ENCODE measurements at regions not wholly inside any gene's neighbourhood (a gene's known extent, or its start where the extent isn't known, plus 50 kb on each side); places are given as distances from the start of the nearest gene placed in this dataset.

DNA sequence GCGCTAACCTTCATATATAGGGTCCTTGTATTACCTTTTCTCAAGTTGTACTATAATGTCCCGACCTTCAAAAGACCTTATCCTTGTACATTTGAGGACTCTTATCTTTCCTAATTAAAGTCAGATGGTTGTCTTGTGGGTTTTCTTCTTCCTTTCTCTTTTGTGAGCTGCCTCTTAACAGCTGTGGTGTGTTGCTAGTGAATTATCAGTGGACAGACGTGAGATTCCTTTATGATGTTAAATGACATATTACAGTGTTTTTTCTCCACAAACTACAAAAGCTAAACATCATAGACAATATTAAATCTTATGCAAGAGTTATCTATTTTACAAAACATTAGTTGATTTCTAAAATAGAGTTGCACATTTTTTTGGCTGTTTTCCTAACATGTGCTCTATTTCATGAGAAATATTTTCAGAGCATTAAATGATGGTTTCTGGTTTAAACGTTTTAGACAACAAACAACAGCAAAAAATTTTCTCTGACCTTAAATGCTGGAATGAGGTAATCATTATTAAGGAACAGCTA, 272.2 kb upstream of the NPVF start:
- H3K27ac Mint-ChIP-seq (ENCODE audit: unreplicated experiment) = no peak overlapping the region
- TF ChIP-seq EZH2 (IDR thresholded peaks at IDR 0.05; ENCODE audit: insufficient read depth, low read length) = no peak
- TF ChIP-seq, protein P1, sequence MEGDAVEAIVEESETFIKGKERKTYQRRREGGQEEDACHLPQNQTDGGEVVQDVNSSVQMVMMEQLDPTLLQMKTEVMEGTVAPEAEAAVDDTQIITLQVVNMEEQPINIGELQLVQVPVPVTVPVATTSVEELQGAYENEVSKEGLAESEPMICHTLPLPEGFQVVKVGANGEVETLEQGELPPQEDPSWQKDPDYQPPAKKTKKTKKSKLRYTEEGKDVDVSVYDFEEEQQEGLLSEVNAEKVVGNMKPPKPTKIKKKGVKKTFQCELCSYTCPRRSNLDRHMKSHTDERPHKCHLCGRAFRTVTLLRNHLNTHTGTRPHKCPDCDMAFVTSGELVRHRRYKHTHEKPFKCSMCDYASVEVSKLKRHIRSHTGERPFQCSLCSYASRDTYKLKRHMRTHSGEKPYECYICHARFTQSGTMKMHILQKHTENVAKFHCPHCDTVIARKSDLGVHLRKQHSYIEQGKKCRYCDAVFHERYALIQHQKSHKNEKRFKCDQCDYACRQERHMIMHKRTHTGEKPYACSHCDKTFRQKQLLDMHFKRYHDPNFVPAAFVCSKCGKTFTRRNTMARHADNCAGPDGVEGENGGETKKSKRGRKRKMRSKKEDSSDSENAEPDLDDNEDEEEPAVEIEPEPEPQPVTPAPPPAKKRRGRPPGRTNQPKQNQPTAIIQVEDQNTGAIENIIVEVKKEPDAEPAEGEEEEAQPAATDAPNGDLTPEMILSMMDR (IDR thresholded peaks at IDR 0.05; ENCODE audit: insufficient read depth, low read depth, low read length) = no peak

DNA sequence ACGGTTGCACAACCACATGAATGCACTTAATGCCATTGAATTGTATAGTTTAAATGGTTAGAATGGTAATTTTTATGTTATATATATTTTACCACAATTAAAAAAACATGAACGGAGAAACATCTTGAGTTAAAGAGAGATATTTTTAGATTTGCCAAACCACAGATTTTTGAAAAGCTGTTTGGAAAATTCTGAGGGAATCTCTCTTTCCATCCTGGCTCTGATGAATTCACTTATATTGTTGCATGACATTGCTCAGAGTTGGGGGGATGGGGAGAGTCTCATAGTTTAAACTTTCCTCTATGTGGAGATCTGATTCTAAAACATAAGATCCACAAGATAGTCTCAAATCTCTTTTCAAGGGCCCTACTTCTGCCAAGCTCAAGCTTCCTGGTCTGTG, 275.0 kb upstream of the NPVF start:
- FAIRE-seq (no peak), DNase-seq (ENCODE audit: low read depth) (no peak)
- Histone ChIP-seq H3K9ac (ENCODE audit: low read length) (no peak overlapping the region), H3K4me3 (ENCODE audit: insufficient read depth, low read depth, low read length) (no peak overlapping the region), H2AFZ (ENCODE audit: low read depth, low read length) (no peak overlapping the region), H3K27ac (ENCODE audit: low read depth, low read length) (no peak overlapping the region), H4K20me1 (ENCODE audit: insufficient read depth, low read length) (no peaks in the 10 kb centered on the region), H3K4me1 (ENCODE audit: insufficient read depth, low read length) (no peaks in the 10 kb centered on the region), H3K36me3 (ENCODE audit: insufficient read depth, low read length) (no peaks in the 10 kb centered on the region), H3K9me3 (ENCODE audit: insufficient read depth, low read depth, low read length) (no peaks in the 10 kb centered on the region), H3K4me2 (ENCODE audit: low read length) (no peak overlapping the region), H3K79me2 (ENCODE audit: insufficient read depth, low read length) (no peaks in the 10 kb centered on the region), H3K27me3 (ENCODE audit: insufficient read depth, low read length) (no peaks in the 10 kb centered on the region)
- Mint-ChIP-seq H3K4me1 (ENCODE audit: low read depth, unreplicated experiment) (no peaks in the 10 kb centered on the region), H3K27ac (ENCODE audit: unreplicated experiment) (no peak overlapping the region), H3K4me3 (ENCODE audit: unreplicated experiment) (no peak overlapping the region), H3K36me3 (ENCODE audit: low read depth, unreplicated experiment) (no peaks in the 10 kb centered on the region), H3K27me3 (ENCODE audit: low read depth, unreplicated experiment) (peaks cover 10% of the 10 kb centered on the region), H3K9me3 (ENCODE audit: unreplicated experiment) (no peaks in the 10 kb centered on the region)
- TF ChIP-seq, protein P1 (IDR thresholded peaks at IDR 0.05; ENCODE audit: insufficient read depth, low read depth, low read length) = no peak
- no peak for TF ChIP-seq EZH2 (IDR thresholded peaks at IDR 0.05; ENCODE audit: insufficient read depth, low read length)

More for the DNA sequence above, 272.2 kb upstream of the NPVF start:
- Histone ChIP-seq H4K20me1 (ENCODE audit: insufficient read depth, low read length) (no peaks in the 10 kb centered on the region), H3K4me2 (ENCODE audit: low read length) (no peak overlapping the region), H3K27me3 (ENCODE audit: insufficient read depth, low read length) (no peaks in the 10 kb centered on the region), H2AFZ (ENCODE audit: low read depth, low read length) (no peak overlapping the region), H3K4me3 (ENCODE audit: insufficient read depth, low read depth, low read length) (no peak overlapping the region), H3K27ac (ENCODE audit: low read depth, low read length) (no peak overlapping the region), H3K79me2 (ENCODE audit: insufficient read depth, low read length) (no peaks in the 10 kb centered on the region), H3K9me3 (ENCODE audit: insufficient read depth, low read depth, low read length) (no peaks in the 10 kb centered on the region), H3K4me1 (ENCODE audit: insufficient read depth, low read length) (no peaks in the 10 kb centered on the region), H3K36me3 (ENCODE audit: insufficient read depth, low read length) (no peaks in the 10 kb centered on the region), H3K9ac (ENCODE audit: low read length) (no peak overlapping the region)
- DNase-seq (ENCODE audit: low read depth) (no peak), FAIRE-seq (no peak)
- Mint-ChIP-seq H3K27me3 (ENCODE audit: low read depth, unreplicated experiment) (peaks cover 5% of the 10 kb centered on the region), H3K9me3 (ENCODE audit: unreplicated experiment) (no peaks in the 10 kb centered on the region), H3K4me1 (ENCODE audit: low read depth, unreplicated experiment) (no peaks in the 10 kb centered on the region), H3K4me3 (ENCODE audit: unreplicated experiment) (no peak overlapping the region), H3K36me3 (ENCODE audit: low read depth, unreplicated experiment) (no peaks in the 10 kb centered on the region)

DNA sequence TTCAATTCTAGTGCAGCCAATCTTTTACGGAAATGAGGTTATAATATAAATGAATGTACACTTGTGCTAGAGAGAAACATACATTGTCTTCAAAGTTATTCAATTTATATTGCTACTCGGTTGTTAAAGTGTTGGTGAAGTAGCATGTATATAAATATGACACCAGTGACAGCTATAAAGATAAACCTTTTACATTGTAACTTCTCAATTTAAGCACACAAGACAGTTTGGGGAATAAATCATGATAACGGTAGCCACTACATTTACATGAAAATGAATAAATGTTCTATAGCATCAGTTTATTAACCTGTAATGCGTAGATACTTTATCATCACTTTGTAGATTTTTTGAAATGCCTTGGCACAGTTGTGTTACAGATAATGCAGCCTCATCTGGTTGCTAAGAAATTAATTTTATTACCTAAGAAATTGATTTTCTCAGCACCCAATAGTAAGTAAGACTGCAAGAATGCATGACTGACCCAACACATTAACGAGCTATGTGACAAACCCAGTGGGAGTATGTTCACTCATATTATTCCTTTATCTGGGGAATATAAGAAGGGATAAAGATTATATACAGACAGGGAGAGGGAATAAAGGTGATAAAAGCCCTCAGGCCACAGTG, 283.9 kb upstream of the NPVF start:
- Mint-ChIP-seq H3K4me3 (ENCODE audit: unreplicated experiment) (no peak overlapping the region), H3K9me3 (ENCODE audit: unreplicated experiment) (no peaks in the 10 kb centered on the region), H3K27me3 (ENCODE audit: low read depth, unreplicated experiment) (no peaks in the 10 kb centered on the region), H3K27ac (ENCODE audit: unreplicated experiment) (no peak overlapping the region), H3K4me1 (ENCODE audit: low read depth, unreplicated experiment) (no peaks in the 10 kb centered on the region), H3K36me3 (ENCODE audit: low read depth, unreplicated experiment) (no peaks in the 10 kb centered on the region)
- Histone ChIP-seq H3K27me3 (ENCODE audit: insufficient read depth, low read length) (no peaks in the 10 kb centered on the region), H2AFZ (ENCODE audit: low read depth, low read length) (no peak overlapping the region), H4K20me1 (ENCODE audit: insufficient read depth, low read length) (no peaks in the 10 kb centered on the region), H3K36me3 (ENCODE audit: insufficient read depth, low read length) (no peaks in the 10 kb centered on the region), H3K4me3 (ENCODE audit: insufficient read depth, low read depth, low read length) (no peak overlapping the region), H3K4me1 (ENCODE audit: insufficient read depth, low read length) (no peaks in the 10 kb centered on the region), H3K79me2 (ENCODE audit: insufficient read depth, low read length) (no peaks in the 10 kb centered on the region), H3K4me2 (ENCODE audit: low read length) (no peak overlapping the region), H3K27ac (ENCODE audit: low read depth, low read length) (no peak overlapping the region), H3K9me3 (ENCODE audit: insufficient read depth, low read depth, low read length) (no peaks in the 10 kb centered on the region), H3K9ac (ENCODE audit: low read length) (no peak overlapping the region)
- DNase-seq (ENCODE audit: low read depth) (no peak), FAIRE-seq (no peak)
- TF ChIP-seq EZH2 (IDR thresholded peaks at IDR 0.05; ENCODE audit: insufficient read depth, low read length) = no peak
- TF ChIP-seq, protein P1 (IDR thresholded peaks at IDR 0.05; ENCODE audit: insufficient read depth, low read depth, low read length) = no peak

Data from astrocyte (in vitro differentiated cells and primary cell).